ENCODE measurements at regions not wholly inside any gene's neighbourhood (a gene's known extent, or its start where the extent isn't known, plus 50 kb on each side); places are given as distances from the start of the nearest gene placed in this dataset.
"Not testable (repeated sequence)": the region's sequence is repeated elsewhere in the genome, so short reads cannot be mapped to it uniquely, and the experiment has no call there.

DNA sequence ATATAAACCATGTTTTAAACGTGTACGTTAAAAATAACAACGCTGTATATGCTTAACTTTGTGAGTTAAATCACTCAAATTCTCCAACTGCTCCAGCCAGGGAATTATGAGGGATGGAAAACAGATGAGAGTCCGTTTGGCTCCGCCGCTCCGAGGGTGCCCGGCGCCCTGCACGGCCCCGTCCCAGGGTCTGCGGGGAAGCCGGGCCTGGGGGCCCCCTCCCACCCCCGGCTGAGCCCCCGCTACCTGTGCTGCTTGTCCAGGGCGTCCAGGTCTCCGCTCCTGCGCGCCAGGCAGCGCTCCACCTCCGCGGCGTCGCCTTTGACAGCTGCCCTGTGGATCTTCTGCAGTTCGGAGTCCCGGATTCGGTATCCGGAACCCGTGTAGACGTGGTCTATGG is 415.5 kb downstream of the FOXD4L4 start:
- H3K4me3 ChIP-seq (ENCODE audit: low read depth, low read length) = not testable (repeated sequence)

DNA sequence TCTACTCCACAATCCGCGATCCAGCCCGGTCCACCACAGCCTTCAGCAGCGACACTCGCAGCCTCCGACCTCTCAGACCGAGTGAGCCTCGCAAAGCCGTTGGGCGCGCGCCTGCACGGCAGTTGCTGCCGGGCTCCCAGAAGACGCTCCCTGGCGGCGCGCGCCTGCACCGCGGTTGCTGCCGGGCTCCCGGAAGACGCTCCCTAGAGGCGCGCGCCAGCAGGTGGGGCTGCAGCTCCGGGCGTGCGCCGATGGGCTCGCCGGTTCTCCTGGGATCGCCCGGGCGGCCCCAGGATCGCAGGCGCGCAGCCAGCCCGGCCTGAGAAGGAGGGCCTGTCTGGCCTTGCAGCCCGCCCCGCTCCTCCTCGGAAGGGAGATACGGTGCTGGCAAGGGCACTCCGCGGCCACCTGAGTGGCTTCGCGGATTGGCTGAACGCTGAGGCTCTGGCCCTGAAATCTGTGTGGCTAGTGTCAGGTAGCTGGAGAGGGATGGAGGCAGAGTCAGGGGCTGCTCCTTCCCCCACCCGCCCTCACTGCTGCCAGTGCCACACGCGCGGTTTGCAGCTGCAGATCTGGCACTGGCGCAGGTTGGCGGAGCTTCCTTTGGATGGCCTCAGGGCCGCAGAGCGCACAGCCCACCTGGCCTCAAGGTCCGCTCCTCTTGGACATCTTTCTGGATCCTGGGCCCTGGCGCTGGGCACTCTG is 416.2 kb downstream of the FOXD4L4 start:
- H3K4me3 ChIP-seq (ENCODE audit: low read depth, low read length) = not testable (repeated sequence)

DNA sequence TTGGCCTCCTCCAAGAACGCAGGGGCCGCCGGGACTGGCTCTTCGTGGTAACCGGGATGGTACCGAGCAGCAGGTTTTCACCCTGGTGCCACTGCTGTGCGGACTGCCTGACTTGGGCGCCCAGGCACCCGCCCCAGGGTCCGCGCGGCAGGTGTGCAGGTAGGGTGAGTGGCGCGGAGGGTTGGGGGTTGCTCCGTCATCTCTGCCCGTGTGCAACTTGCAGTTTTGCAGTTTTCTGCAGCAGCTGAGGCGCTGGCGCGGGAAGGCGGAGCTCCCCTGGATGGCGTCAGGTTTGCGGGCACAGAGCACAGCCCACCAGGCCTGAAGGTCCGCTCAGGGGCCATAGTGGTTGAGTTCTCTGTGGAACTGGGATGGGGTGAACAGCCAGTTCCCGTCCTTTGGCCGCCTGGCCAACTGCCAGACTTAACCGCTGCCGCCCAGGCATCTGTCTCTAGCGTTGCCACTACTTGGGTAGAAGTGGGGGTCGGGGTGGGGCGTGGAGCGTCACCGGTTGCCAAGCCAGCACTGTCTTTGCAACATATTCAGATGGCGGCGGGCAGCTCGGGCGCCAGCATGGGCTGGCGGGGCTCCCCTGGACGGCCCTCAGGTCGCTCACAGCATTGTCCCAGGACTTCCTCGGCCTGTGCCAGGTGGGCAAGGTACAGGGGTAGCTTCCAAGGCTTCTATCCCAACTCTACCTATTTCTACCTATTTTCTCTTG is 417.2 kb downstream of the FOXD4L4 start:
- H3K4me3 ChIP-seq (ENCODE audit: low read depth, low read length) = not testable (repeated sequence)

DNA sequence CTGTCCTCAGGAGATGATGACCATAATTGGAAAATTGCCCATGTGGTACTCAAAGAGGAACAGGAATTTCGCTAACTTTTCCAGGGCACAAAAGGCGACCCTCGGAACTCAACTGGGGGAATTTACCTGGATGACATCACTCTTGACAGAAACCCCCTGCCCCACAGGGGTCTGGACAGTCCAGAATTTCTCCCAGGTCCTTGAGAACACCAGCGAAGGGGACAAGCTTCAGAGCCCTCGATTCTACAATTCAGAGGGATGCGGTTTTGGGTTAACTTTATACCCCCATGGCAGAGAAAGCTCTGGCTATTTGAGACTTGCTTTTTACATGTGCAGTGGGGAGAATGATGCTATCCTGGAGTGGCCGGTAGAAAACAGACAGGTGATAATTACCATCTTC is 445.4 kb downstream of the FOXD4L4 start:
- not testable (repeated sequence) for H3K4me3 ChIP-seq (ENCODE audit: low read depth, low read length)

DNA sequence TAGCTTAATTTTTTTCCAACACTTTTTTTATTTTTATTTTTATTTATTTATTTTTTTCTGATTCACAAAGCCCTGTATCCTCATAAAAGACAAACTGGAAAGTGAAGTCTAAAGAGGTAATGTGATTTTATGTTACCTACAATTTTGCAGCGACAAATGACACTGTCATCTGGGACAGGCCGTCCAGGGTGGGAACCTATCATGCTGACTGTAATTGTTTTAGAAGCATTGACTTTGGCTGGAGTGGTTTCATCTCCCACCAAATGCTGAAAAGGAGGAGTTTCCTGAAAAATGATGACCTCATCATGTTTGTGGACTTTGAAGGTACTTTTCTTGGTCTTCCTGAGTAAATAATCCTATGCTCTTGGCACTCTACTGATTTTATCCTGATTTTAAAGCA is 446.7 kb downstream of the FOXD4L4 start:
- H3K4me3 ChIP-seq (ENCODE audit: low read depth, low read length) = not testable (repeated sequence)

DNA sequence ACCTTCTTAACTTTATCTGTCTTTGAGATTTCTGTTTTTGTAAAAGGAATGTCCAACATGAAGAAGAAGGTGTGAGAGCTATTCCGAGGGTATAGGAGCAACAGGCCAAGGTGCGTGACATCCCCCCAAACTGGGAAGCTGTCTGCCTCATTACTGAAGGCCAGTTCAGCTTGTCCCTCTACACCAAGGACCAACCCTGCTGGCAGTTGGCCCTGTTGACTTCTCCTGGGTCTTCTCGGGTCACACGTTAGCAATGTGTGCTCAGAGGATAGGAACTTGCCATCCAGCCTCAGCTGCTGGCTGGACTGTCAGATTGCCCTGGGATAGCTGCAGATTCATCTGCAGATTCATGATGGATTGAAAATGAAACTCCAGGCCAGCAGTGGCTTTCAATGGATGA is 460.3 kb downstream of the FOXD4L4 start:
- H3K4me3 ChIP-seq (ENCODE audit: low read depth, low read length) = not testable (repeated sequence)

DNA sequence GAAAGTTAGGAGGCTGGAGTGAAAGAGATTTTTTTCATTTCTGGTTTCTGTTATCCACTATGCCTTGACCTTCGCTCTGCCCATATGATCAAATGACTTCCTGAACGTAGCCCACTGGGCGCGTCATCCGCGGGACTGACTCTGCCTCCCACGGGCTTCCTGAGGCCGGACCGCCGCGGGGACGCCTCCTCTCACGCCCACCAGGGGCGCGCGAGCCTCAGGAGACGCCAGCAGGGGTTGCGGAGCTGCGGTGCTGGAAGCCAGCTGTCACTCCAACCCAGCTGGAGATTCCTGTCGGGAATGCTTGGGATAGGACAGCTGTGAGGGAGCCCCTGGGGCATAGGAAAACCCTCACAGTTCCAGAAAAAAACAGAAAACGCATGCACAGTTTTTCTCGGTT is 461.5 kb downstream of the FOXD4L4 start:
- H3K4me3 ChIP-seq (ENCODE audit: low read depth, low read length) = not testable (repeated sequence)

DNA sequence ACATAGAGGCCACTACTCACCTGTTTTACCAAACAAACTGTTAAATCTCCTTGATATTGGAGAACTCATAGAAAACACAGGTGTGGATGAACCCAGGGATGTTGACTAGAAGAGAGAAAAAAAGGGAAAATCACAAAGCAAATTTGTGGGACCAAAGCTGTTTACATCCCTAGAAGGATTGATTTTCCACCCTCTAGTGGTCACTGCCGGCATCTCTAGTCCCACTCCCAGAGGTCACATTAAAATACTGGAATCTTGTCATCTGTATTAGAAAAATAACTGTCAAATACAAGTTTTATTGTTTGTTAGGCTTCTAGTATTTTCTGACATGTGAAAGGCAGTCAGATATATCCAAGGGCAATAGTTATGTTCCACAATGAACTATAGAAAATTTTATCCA is 469.7 kb downstream of the FOXD4L4 start:
- not testable (repeated sequence) for H3K4me3 ChIP-seq (ENCODE audit: low read depth, low read length)

DNA sequence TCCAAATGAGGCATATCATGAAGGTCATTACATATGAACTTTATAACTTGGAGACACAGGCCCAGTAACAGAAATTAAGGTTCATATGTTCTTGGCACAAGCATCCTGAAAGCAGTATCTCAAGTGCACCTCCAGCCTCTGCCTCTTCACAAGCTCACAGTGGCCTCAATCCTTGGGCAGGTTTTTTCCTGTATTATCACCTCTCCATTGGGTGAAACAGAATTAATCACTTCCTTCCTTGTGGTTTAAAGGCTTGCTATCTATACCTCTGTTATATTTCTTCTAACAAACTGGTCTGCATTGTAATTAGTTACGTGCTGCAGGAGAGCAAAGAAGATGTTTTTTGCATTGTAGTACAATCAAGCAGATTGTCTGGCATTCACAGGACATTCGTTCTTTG is 471.0 kb downstream of the FOXD4L4 start:
- not testable (repeated sequence) for H3K4me3 ChIP-seq (ENCODE audit: low read depth, low read length)

DNA sequence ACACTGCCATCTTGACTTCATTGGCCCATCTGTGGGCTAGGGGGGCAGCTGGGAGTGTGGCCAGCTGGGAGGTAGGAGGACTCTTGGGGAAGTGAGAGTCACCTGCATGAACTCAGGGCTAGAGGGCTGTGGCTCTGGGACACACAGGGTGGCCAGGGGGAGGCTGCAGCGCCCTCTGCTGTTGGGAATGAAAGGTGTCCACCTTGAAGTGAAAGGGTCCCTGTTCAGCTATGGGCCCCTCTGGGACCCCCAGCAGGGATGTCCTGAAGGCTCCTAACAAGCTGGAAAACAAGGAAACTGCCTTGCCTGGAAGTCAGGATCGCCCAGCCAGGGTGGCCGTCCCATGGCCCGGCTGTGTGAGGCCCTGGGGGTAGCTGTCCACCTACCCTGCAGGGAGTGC is 507.8 kb downstream of the FOXD4L4 start:
- not testable (repeated sequence) for H3K4me3 ChIP-seq (ENCODE audit: low read depth, low read length)

DNA sequence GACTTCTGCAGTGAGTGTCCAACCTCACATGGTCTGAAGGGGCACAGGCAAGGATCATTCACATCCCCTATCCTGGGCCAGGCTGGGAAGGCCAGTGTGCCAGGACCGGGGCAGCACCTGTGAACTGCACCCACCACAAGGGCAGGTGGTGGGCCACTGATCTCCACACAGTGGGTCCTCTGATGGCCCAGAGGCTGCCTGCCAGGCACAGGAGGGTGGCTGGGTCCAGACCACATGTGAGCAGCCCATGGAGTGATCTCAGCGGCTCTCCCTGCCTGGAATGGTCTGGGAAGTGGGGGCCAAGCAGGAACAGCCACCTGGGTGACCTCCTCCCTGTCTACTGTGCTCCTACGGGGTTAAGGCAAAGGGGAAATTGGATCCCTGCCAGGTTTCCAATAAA is 508.5 kb downstream of the FOXD4L4 start:
- H3K4me3 ChIP-seq (ENCODE audit: low read depth, low read length) = not testable (repeated sequence)

DNA sequence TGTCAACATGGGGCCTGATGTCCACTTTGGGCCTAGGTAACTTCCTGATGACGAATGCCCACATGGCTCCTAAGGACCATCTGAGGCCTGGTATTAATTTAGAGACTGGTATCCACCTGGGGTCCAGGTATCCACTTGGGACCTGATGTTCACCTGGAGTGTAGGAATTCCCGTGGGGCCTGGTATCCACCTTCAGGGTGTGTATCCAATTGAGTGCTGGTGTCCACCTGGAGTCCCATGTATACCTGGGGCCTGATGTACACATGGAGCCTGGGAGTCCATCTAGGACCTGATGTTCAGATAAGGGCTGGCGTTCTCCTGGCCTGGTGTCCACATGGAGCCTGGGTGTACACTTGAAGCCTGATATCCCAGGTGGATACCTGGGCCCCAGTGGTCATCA is 520.6 kb downstream of the FOXD4L4 start:
- H3K4me3 ChIP-seq (ENCODE audit: low read depth, low read length) = not testable (repeated sequence)

DNA sequence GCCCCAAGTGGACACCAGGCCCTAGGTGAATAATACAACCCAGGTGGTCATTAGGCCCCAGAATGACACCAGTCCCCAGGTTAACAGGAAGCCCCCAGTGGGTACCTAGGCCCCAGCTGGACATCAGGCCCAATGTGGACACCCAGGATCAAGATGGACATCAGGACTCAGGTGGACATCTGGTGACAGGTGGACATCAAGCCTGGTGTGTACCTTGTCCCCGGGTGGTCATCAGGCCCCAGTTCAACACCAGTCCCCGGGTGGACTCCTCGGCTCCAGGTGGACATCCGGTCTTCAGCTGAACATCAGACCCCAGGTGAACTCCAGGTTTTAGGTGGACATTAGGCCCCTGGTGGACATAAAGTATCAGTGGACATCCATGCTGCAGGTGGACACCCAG is 524.6 kb downstream of the FOXD4L4 start:
- H3K4me3 ChIP-seq (ENCODE audit: low read depth, low read length) = not testable (repeated sequence)

DNA sequence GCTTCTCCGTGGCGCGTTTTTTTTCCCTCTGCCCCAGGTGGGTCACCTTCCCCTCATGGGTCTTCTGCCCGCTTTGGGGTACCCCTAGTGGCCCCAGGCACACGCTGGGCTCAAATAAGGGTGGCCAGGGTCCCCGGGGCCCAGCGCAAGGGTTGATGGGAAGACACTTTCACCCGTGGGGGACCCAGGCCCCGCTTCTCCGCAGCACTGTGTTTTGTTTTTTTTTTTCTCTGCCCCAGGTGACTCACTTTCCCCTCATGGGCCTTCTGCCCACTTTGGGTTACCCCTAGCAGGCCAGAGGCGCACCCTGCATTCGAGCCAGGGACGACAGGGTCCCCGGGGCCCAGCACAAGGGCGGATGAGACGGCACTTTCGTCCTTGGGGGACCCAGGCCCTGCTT is 526.7 kb downstream of the FOXD4L4 start:
- H3K4me3 ChIP-seq (ENCODE audit: low read depth, low read length) = not testable (repeated sequence)

DNA sequence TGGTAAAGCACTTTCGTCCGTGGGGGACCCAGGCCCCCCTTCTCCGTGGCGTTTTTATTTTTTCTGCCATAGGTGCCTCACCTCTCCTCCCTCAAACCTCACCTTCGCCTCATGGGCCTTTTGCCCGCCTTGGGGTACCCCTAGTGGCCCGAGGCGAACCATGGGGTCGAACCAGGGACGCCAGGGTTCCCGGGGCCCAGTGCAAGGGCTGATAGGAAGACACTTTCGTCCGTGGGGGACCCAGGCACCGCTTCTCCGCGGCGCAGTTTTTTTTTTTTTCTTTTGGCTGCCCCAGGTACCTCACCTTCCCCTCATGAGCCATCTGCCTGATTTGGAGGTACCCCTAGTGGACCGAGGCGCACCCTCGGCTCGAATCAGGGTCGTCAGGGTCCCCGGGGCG is 527.8 kb downstream of the FOXD4L4 start:
- not testable (repeated sequence) for H3K4me3 ChIP-seq (ENCODE audit: low read depth, low read length)

DNA sequence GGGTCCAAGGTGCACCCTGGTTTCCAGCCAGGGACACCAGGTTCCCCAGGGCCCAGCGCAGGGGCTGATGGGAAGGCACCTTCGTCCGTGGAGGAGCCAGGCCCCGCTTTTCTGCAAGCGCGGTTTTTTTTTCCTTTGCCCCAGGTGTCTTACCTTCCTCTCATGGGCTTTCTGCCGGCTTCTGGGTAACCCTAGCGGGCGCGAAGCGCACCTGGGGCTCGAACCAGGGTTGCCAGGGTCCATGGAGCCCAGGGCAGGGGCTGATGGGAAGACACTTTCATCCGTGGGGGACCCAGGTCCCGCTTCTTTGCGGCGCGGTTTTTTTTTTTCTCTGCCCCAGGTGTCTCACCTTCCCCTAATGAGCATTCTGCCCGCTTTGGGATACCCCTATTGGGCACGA is 529.3 kb downstream of the FOXD4L4 start:
- H3K4me3 ChIP-seq (ENCODE audit: low read depth, low read length) = not testable (repeated sequence)

DNA sequence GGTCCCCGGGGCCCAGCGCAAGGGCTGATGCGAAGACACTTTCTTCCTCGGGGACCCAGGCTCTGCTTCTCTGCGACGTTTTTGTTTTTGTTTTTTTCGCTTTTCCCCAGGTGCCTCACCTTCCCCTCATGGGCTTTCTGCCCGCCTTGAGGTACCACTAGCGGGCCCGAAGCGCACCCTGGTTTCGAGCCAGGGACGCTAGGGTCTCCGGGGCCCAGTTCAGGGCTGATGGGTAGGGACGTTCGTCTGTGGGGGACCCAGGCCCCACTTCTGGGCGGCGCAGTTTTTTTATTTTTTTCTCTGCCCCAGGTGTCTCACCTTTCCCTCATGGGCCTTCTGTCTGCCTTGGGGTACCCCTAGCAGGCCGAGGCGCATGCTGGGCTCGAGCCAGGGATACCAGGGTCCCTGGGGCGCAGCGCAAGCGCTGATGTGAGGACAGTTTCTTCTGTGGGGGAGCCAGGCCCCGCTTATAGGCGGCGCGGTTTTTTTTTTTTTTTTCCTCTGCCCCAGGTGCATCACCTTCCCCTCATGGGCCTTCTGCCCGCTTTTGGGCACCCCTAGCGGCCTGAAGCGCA is 530.0 kb downstream of the FOXD4L4 start:
- H3K4me3 ChIP-seq (ENCODE audit: low read depth, low read length) = not testable (repeated sequence)

DNA sequence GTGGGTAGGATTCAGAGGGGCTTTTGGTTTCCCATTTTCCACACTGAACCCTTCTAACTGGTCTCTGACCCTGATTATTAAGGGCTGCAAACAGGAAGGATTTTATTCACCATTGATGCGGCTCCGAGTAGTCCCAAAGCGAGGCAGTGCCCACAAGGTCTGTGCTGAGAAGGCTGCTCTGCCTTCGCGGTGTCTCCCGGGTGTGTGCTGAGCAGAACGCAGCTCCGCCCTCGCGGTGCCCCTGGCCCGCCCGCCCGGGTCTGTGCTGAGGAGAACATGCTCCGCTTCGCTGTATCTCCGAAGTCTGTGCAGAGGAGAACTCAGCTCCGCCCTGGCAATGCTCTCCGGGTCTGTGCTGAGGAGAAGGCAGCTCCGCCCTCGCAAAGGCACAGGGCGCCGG is 530.7 kb downstream of the FOXD4L4 start:
- H3K4me3 ChIP-seq (ENCODE audit: low read depth, low read length) = not testable (repeated sequence)

DNA sequence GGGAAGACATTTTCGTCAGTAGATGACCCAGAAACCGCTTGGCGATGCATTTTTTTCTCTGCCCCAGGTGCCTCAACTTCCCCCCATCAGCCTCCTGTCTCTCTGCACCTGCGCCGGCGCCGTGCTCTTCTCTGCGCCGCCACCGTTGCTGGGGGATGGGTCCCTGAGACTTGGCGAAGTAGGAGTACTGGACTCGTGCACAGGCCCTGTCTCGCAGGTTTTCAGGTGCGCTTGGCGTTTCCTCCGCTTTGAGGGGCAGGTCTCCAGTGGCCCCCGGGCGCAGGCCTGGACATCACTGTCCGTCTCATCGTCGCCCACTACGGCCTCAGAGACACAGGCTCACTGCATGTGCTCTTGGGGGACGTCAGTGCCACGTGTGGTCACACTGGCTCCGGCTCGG is 532.1 kb downstream of the FOXD4L4 start:
- H3K4me3 ChIP-seq (ENCODE audit: low read depth, low read length) = not testable (repeated sequence)

DNA sequence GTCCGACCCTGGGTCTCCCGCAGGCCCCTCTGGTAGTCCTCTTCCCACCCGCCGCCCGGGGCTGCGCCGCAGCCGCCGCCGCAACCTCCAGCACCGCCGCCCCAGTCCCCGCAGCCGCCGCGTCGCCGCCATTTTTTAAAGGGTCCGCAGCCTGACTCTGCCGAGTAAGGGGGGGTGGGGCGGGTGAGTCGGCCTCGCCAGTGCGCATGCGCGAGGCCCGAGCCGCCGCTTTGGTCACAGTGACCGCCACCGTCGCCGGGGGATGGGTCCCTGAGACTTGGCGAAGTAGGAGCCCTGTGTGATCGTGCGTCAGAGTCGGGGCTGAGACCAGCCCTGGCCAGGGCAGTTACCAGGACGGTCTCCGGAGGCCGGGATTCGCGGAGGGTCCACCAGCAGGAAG is 532.8 kb downstream of the FOXD4L4 start:
- peak overlapping the region; percentile 60 for H3K4me3 ChIP-seq (ENCODE audit: low read depth, low read length)

DNA sequence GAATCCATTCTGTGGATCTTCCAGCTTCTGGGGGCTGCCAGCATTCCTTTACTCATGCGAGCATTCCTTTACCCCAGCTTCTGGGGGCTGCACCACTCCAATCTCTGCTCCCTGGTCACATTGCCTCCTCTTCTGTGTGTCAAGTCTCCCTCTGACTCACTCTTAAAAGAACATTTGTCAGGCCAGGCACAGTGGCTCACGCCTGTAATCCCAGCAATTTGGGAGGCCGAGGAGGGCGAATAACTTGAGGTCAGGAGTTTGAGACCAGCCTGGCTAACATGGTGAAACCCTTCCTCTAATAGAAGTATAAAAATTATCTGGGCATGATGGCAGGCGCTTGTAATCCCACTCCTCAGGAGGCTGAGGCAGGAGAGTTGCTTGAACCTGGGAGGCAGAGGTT is 541.9 kb downstream of the FOXD4L4 start:
- H3K4me3 ChIP-seq (ENCODE audit: low read depth, low read length) = not testable (repeated sequence)

Measured in WI38 (cell line).